Karpas-422 (cell line): ENCODE measurements at regions not wholly inside any gene's neighbourhood (a gene's known extent, or its start where the extent isn't known, plus 50 kb on each side); places are given as distances from the start of the nearest gene placed in this dataset.

Experiments
- DNase-seq: peaks from one replicate; pipeline ENCODE4 v3.0.0-alpha.2; 2015
- H2AFZ ChIP-seq: fragments of 200-600 bp; sonication (generic); 2 replicates; pipeline ENCODE4 v1.6.1; 2014; ENCODE audit warnings: antibody characterized with exemption, low read length, mixed read lengths
- H3K27ac ChIP-seq: fragments of 200-600 bp; sonication (generic); 2 replicates; pipeline ENCODE4 v1.5.1; 2014; ENCODE audit warnings: mild to moderate bottlenecking, low read length, moderate library complexity
- H3K27me3 ChIP-seq: fragments of 200-600 bp; sonication (generic); 2 replicates; pipeline ENCODE4 v1.6.1; 2014; ENCODE audit warnings: low read length, mixed read lengths
- H3K36me3 ChIP-seq: fragments of 200-600 bp; sonication (generic); 2 replicates; pipeline ENCODE4 v1.6.1; 2014; ENCODE audit warnings: low read length, mixed read lengths; ENCODE audit not compliant: insufficient read depth
- H3K4me1 ChIP-seq: fragments of 200-600 bp; sonication (generic); 2 replicates; pipeline ENCODE4 v1.6.1; 2014; ENCODE audit warnings: mild to moderate bottlenecking, low read length, mixed read lengths
- H3K4me2 ChIP-seq: fragments of 200-600 bp; sonication (generic); 2 replicates; pipeline ENCODE4 v1.6.1; 2014; ENCODE audit warnings: low read length, low read depth, mild to moderate bottlenecking; ENCODE audit not compliant: poor library complexity, severe bottlenecking
- H3K4me3 ChIP-seq: fragments of 200-600 bp; sonication (generic); 2 replicates; pipeline ENCODE4 v1.5.1; 2014; ENCODE audit warnings: mild to moderate bottlenecking, antibody characterized with exemption, low read length, mixed read lengths
- H3K79me2 ChIP-seq: fragments of 200-600 bp; sonication (generic); 2 replicates; pipeline ENCODE4 v1.6.1; 2014; ENCODE audit warnings: mild to moderate bottlenecking, low read length, mixed read lengths
- H3K9ac ChIP-seq: fragments of 200-600 bp; sonication (generic); 2 replicates; pipeline ENCODE4 v1.6.0; 2014; ENCODE audit warnings: low read length
- H3K9me2 ChIP-seq: fragments of 200-600 bp; sonication (generic), shearing (Covaris generic); replicated peaks from 2 replicates; pipeline ENCODE4 v1.6.0; 2014; ENCODE audit warnings: mild to moderate bottlenecking, low read length, moderate library complexity; ENCODE audit not compliant: insufficient read depth
- H3K9me3 ChIP-seq: fragments of 300-700, 200-600 bp; sonication (generic); 2 replicates; pipeline ENCODE4 v1.6.1; 2014; ENCODE audit warnings: low read length, mixed read lengths
- H4K20me1 ChIP-seq: fragments of 200-600 bp; sonication (generic); 2 replicates; pipeline ENCODE4 v1.6.1; 2014; ENCODE audit warnings: mild to moderate bottlenecking, antibody characterized with exemption, low read length, low read depth; ENCODE audit not compliant: insufficient read depth

- no peaks in the 10 kb centered on the region for H3K36me3 ChIP-seq
- H3K9ac ChIP-seq = no peak overlapping the region
- no peaks in the 10 kb centered on the region for H4K20me1 ChIP-seq
- H3K9me3 ChIP-seq = no peaks in the 10 kb centered on the region; the same call in 1 of the 2 replicates
- H3K4me3 ChIP-seq = no peak overlapping the region
- no peak for DNase-seq
- H3K27me3 ChIP-seq = no peaks in the 10 kb centered on the region
- 0 out of 2 replicates have a peak, but pooled peaks cover 3% of the 10 kb centered on the region for H3K9me2 ChIP-seq
- H3K4me1 ChIP-seq = no peaks in the 10 kb centered on the region
- no peak overlapping the region for H3K4me2 ChIP-seq
- no peak overlapping the region for H3K27ac ChIP-seq
- no peak overlapping the region for H2AFZ ChIP-seq
- no peaks in the 10 kb centered on the region for H3K79me2 ChIP-seq
Observed at GRCh38 chr4:124386163-124386562, 326.4 kb downstream of the ANKRD50 start.

- H3K27me3 ChIP-seq = no peaks in the 10 kb centered on the region
- no peaks in the 10 kb centered on the region; the same call in 1 of the 2 replicates for H3K9me3 ChIP-seq
- no peak overlapping the region for H3K9ac ChIP-seq
- no peaks in the 10 kb centered on the region for H3K79me2 ChIP-seq
- H3K36me3 ChIP-seq = no peaks in the 10 kb centered on the region
- no peak overlapping the region for H2AFZ ChIP-seq
- H3K4me2 ChIP-seq = no peak overlapping the region
- no peaks in the 10 kb centered on the region for H4K20me1 ChIP-seq
- H3K4me1 ChIP-seq = no peaks in the 10 kb centered on the region
- H3K9me2 ChIP-seq = 0 out of 2 replicates have a peak, but pooled peaks cover 3% of the 10 kb centered on the region
- no peak overlapping the region for H3K27ac ChIP-seq
- DNase-seq = no peak
- no peak overlapping the region for H3K4me3 ChIP-seq
Observed at GRCh38 chr4:124386648-124387047, 325.9 kb downstream of the ANKRD50 start.

GRCh38 chr4:124389591-124389990, 322.9 kb downstream of the ANKRD50 start:
- Histone ChIP-seq H3K4me2 (no peak overlapping the region), H4K20me1 (no peaks in the 10 kb centered on the region), H3K36me3 (no peaks in the 10 kb centered on the region), H3K79me2 (no peaks in the 10 kb centered on the region), H2AFZ (no peak overlapping the region), H3K4me3 (no peak overlapping the region), H3K4me1 (no peaks in the 10 kb centered on the region), H3K9me2 (no peaks in the 10 kb centered on the region), H3K27me3 (no peaks in the 10 kb centered on the region), H3K9ac (no peak overlapping the region), H3K9me3 (no peaks in the 10 kb centered on the region; the same call in 1 of the 2 replicates), H3K27ac (no peak overlapping the region)
- no peak for DNase-seq

- no peaks in the 10 kb centered on the region for H3K9me2 ChIP-seq
- H4K20me1 ChIP-seq = no peaks in the 10 kb centered on the region
- H3K9ac ChIP-seq = no peak overlapping the region
- H3K27ac ChIP-seq = no peak overlapping the region
- no peak overlapping the region for H2AFZ ChIP-seq
- peaks cover 1% of the 10 kb centered on the region for H3K9me3 ChIP-seq
- no peak for DNase-seq
- H3K79me2 ChIP-seq = no peaks in the 10 kb centered on the region
- H3K4me3 ChIP-seq = no peak overlapping the region
- no peak overlapping the region for H3K4me2 ChIP-seq
- H3K36me3 ChIP-seq = no peaks in the 10 kb centered on the region
- H3K27me3 ChIP-seq = no peaks in the 10 kb centered on the region
- no peaks in the 10 kb centered on the region for H3K4me1 ChIP-seq
Observed at GRCh38 chr4:124390861-124391260, 321.7 kb downstream of the ANKRD50 start.

GRCh38 chr4:124396333-124396732, 316.2 kb downstream of the ANKRD50 start:
- Histone ChIP-seq H3K27ac (no peak overlapping the region), H3K9me3 (peaks cover 6% of the 10 kb centered on the region), H3K4me1 (no peaks in the 10 kb centered on the region), H3K9me2 (no peaks in the 10 kb centered on the region), H2AFZ (no peak overlapping the region), H3K36me3 (no peaks in the 10 kb centered on the region), H3K4me3 (no peak overlapping the region), H3K4me2 (no peak overlapping the region), H3K9ac (no peak overlapping the region), H4K20me1 (no peaks in the 10 kb centered on the region), H3K79me2 (no peaks in the 10 kb centered on the region), H3K27me3 (no peaks in the 10 kb centered on the region)
- no peak for DNase-seq

- Histone ChIP-seq H3K4me1 (no peaks in the 10 kb centered on the region), H3K9ac (no peak overlapping the region)
Observed at GRCh38 chr4:124401606-124402005, 310.9 kb downstream of the ANKRD50 start.

GRCh38 chr4:124409044-124409443, 303.5 kb downstream of the ANKRD50 start:
- no peaks in the 10 kb centered on the region for H4K20me1 ChIP-seq
- no peaks in the 10 kb centered on the region for H3K79me2 ChIP-seq
- H3K36me3 ChIP-seq = no peaks in the 10 kb centered on the region
- peaks cover 11% of the 10 kb centered on the region for H3K9me3 ChIP-seq
- H3K27me3 ChIP-seq = no peaks in the 10 kb centered on the region
- H3K9ac ChIP-seq = no peak overlapping the region
- DNase-seq = no peak
- no peaks in the 10 kb centered on the region for H3K9me2 ChIP-seq
- no peak overlapping the region for H3K4me3 ChIP-seq
- no peak overlapping the region for H2AFZ ChIP-seq
- H3K4me2 ChIP-seq = no peak overlapping the region
- H3K27ac ChIP-seq = no peak overlapping the region
- H3K4me1 ChIP-seq = no peaks in the 10 kb centered on the region

More at GRCh38 chr4:124401606-124402005, 310.9 kb downstream of the ANKRD50 start:
- Histone ChIP-seq H3K4me3 (no peak overlapping the region), H2AFZ (no peak overlapping the region), H3K79me2 (no peaks in the 10 kb centered on the region), H3K4me2 (no peak overlapping the region), H4K20me1 (no peaks in the 10 kb centered on the region), H3K27ac (no peak overlapping the region), H3K9me3 (peaks cover 3% of the 10 kb centered on the region; the same call in 1 of the 2 replicates), H3K9me2 (no peaks in the 10 kb centered on the region), H3K36me3 (no peaks in the 10 kb centered on the region), H3K27me3 (no peaks in the 10 kb centered on the region)
- no peak for DNase-seq

GRCh38 chr4:124414276-124415040, 298.1 kb downstream of the ANKRD50 start:
- DNase-seq = no peak
- Histone ChIP-seq H3K9me2 (no peaks in the 10 kb centered on the region), H3K4me2 (no peak overlapping the region), H3K79me2 (no peaks in the 10 kb centered on the region), H3K4me3 (no peak overlapping the region), H4K20me1 (no peaks in the 10 kb centered on the region), H3K9me3 (peaks cover 16% of the 10 kb centered on the region), H3K9ac (no peak overlapping the region), H2AFZ (no peak overlapping the region), H3K4me1 (no peaks in the 10 kb centered on the region), H3K27ac (no peak overlapping the region), H3K36me3 (no peaks in the 10 kb centered on the region), H3K27me3 (no peaks in the 10 kb centered on the region)
